H9 (cell line): ENCODE measurements at regions not wholly inside any gene's neighbourhood (a gene's known extent, or its start where the extent isn't known, plus 50 kb on each side); places are given as distances from the start of the nearest gene placed in this dataset.

Source experiments
- DNase-seq: peaks from one replicate; pipeline ENCODE4 v3.0.0-alpha.2; 2017
- H2AFZ ChIP-seq: one replicate; pipeline ENCODE4 v1.6.1; 2013; ENCODE audit warnings: mild to moderate bottlenecking, low read length, control low read depth, moderate library complexity
- H2AK5ac ChIP-seq: 2 replicates; pipeline ENCODE4 v1.6.1; 2013; ENCODE audit warnings: low read length, control low read depth, mixed read lengths; ENCODE audit not compliant: insufficient read length
- H2BK120ac ChIP-seq: one replicate; pipeline ENCODE4 v1.6.1; 2013; ENCODE audit warnings: low read depth, mild to moderate bottlenecking, low read length, control low read depth, inconsistent platforms; ENCODE audit not compliant: poor library complexity, severe bottlenecking
- H2BK12ac ChIP-seq: 2 replicates; pipeline ENCODE4 v1.6.1; 2013; ENCODE audit warnings: low read length, control low read depth, mixed read lengths, low read depth; ENCODE audit not compliant: insufficient read length
- H2BK15ac ChIP-seq: 2 replicates; pipeline ENCODE4 v1.6.1; 2013; ENCODE audit warnings: low read depth, low read length, control low read depth
- H2BK20ac ChIP-seq: one replicate; pipeline ENCODE4 v1.6.1; 2013; ENCODE audit warnings: low read depth, mild to moderate bottlenecking, low read length, control low read depth, inconsistent platforms; ENCODE audit not compliant: poor library complexity, severe bottlenecking
- H2BK5ac ChIP-seq: 2 replicates; pipeline ENCODE4 v1.6.1; 2013; ENCODE audit warnings: low read length, control low read depth, mixed read lengths; ENCODE audit not compliant: insufficient read length
- H3K14ac ChIP-seq: 2 replicates; pipeline ENCODE4 v1.6.1; 2013; ENCODE audit warnings: low read length, control low read depth; ENCODE audit not compliant: insufficient read depth
- H3K18ac ChIP-seq: 2 replicates; pipeline ENCODE4 v1.6.1; 2013; ENCODE audit warnings: low read depth, mild to moderate bottlenecking, mixed read lengths, low read length, control low read depth; ENCODE audit not compliant: insufficient read length
- H3K23ac ChIP-seq: 2 replicates; pipeline ENCODE4 v1.6.1; 2013; ENCODE audit warnings: low read length, control low read depth, mixed read lengths, low read depth; ENCODE audit not compliant: insufficient read length
- H3K23me2 ChIP-seq: 2 replicates; pipeline ENCODE4 v1.6.1; 2013; ENCODE audit warnings: low read depth, mild to moderate bottlenecking, mixed read lengths, low read length, control low read depth; ENCODE audit not compliant: insufficient read length, poor library complexity, severe bottlenecking
- H3K27ac ChIP-seq: 2 replicates; pipeline ENCODE4 v1.5.1; 2013; ENCODE audit warnings: low read length, control low read depth, mixed read lengths, low read depth; ENCODE audit not compliant: insufficient read length
- H3K27me3 ChIP-seq: 2 replicates; pipeline ENCODE4 v1.6.1; 2013; ENCODE audit warnings: low read length, control low read depth, inconsistent platforms; ENCODE audit not compliant: insufficient read depth
- H3K4ac ChIP-seq: 2 replicates; pipeline ENCODE4 v1.6.1; 2013; ENCODE audit warnings: low read depth, mild to moderate bottlenecking, control low read depth, inconsistent platforms, low read length, moderate library complexity
- H3K4me1 ChIP-seq: 2 replicates; pipeline ENCODE4 v1.6.1; 2013; ENCODE audit warnings: low read length, control low read depth, inconsistent platforms; ENCODE audit not compliant: insufficient read depth
- H3K4me2 ChIP-seq: 2 replicates; pipeline ENCODE4 v1.6.1; 2013; ENCODE audit warnings: low read length, control low read depth, mixed read lengths; ENCODE audit not compliant: insufficient read length, insufficient read depth
- H3K56ac ChIP-seq: 2 replicates; pipeline ENCODE4 v1.6.1; 2013; ENCODE audit warnings: low read depth, mild to moderate bottlenecking, mixed read lengths, low read length, control low read depth; ENCODE audit not compliant: insufficient read length
- H3K79me1 ChIP-seq: 2 replicates; pipeline ENCODE4 v1.6.1; 2013; ENCODE audit warnings: low read depth, mild to moderate bottlenecking, moderate library complexity, low read length, control low read depth, inconsistent platforms; ENCODE audit not compliant: insufficient read depth, poor library complexity, severe bottlenecking
- H3K79me2 ChIP-seq: 2 replicates; pipeline ENCODE4 v1.6.1; 2013; ENCODE audit warnings: low read length, control low read depth, inconsistent platforms; ENCODE audit not compliant: insufficient read depth
- H3K9ac ChIP-seq: 2 replicates; pipeline ENCODE4 v1.6.1; 2013; ENCODE audit warnings: low read length, control low read depth, mixed read lengths; ENCODE audit not compliant: insufficient read length; ENCODE audit errors: extremely low read depth
- H3K9me3 ChIP-seq: one replicate; pipeline ENCODE4 v1.6.1; 2013; ENCODE audit warnings: low read depth, low read length, inconsistent platforms; ENCODE audit not compliant: control insufficient read depth
- H3T11ph ChIP-seq: one replicate; pipeline ENCODE4 v1.6.1; 2013; ENCODE audit warnings: mild to moderate bottlenecking, low read length, control low read depth, inconsistent platforms
- H4K20me1 ChIP-seq: one replicate; pipeline ENCODE4 v1.6.1; 2013; ENCODE audit not compliant: control insufficient read depth, insufficient read length, insufficient read depth
- H4K5ac ChIP-seq: 2 replicates; pipeline ENCODE4 v1.6.1; 2013; ENCODE audit warnings: low read depth, mild to moderate bottlenecking, mixed read lengths, low read length, control low read depth; ENCODE audit not compliant: insufficient read length
- H4K8ac ChIP-seq: replicated peaks from 2 replicates; pipeline ENCODE4 v1.6.1; 2013; ENCODE audit warnings: low read length, control low read depth, mixed read lengths, low read depth; ENCODE audit not compliant: insufficient read length
- H4K91ac ChIP-seq: 2 replicates; pipeline ENCODE4 v1.6.1; 2013; ENCODE audit warnings: low read depth, mild to moderate bottlenecking, moderate library complexity, mixed read lengths, low read length, control low read depth; ENCODE audit not compliant: insufficient read length
- H3K27ac Mint-ChIP-seq, 3 experiments: 2 replicates in 2 of 3; 3 replicates in 1 of 3; pipeline ENCODE4 v1.8.0; 2020 to 2021; ENCODE audit warnings: mixed read lengths in 3 of 3, mild to moderate bottlenecking in 1 of 3, moderate library complexity in 1 of 3
- H3K27me3 Mint-ChIP-seq: 2 replicates; pipeline ENCODE4 v1.8.0; 2021; ENCODE audit warnings: low read depth, mild to moderate bottlenecking, moderate library complexity, mixed read lengths
- H3K36me3 Mint-ChIP-seq, 3 experiments: 2 replicates in 2 of 3; 3 replicates in 1 of 3; pipeline ENCODE4 v1.8.0; 2020 to 2021; ENCODE audit warnings: low read depth in 3 of 3, mixed read lengths in 3 of 3; ENCODE audit not compliant: insufficient read depth in 1 of 3
- H3K4me1 Mint-ChIP-seq, 2 experiments: 2 replicates each; pipeline ENCODE4 v1.8.0; 2020; ENCODE audit warnings: mixed read lengths in 2 of 2
- H3K4me3 Mint-ChIP-seq, 2 experiments: 2 replicates in 1 of 2; 3 replicates in 1 of 2; pipeline ENCODE4 v1.8.0; 2020 to 2021; ENCODE audit warnings: mild to moderate bottlenecking in 2 of 2, mixed read lengths in 2 of 2, moderate library complexity in 1 of 2
- H3K9me3 Mint-ChIP-seq, 2 experiments: 2 replicates in 1 of 2; 3 replicates in 1 of 2; pipeline ENCODE4 v1.8.0; 2020; ENCODE audit warnings: mild to moderate bottlenecking in 2 of 2, mixed read lengths in 2 of 2, moderate library complexity in 1 of 2
- WGBS: extraction: QIAGEN DNeasy Blood & Tissue Kit; methylation state at CpG from one replicate; pipeline ENCODE4 v1.1.7; 2013; ENCODE audit warnings: missing lambda C conversion rate, low lambda C conversion rate, mixed read lengths; ENCODE audit not compliant: insufficient read length; ENCODE audit errors: extremely low coverage; 5-methylcytosine and 5-hydroxymethylcytosine counted together
- TF ChIP-seq, protein P1 (sequence below): fragments of 200-600 bp; sonication (generic); conservative IDR thresholded peaks from 3 replicates; pipeline ENCODE4 v1.8.0; 2021; ENCODE audit warnings: antibody characterized with exemption, mild to moderate bottlenecking

DNA sequence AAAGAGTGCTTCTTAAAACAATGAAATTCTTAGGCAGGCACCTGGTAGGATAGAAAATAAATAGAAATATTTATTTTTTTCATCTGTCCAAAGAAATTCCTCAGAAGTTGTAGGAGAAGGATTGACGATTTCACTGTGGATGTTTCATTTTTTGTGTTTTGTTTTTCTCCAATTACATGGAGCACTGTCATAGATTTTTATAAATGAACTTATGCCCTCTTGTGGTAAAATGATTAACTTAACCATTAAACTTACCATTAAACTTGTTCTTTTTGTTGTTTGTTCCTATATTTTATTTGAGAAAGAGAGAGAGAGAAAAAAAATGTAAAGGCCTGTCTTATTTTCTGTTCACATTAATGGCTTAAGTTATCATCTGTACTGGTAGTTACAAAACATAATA lies 339.2 kb downstream of the PRR16 start:
- no peak overlapping the region for H2BK12ac ChIP-seq
- no peak for DNase-seq
- no peaks in the 10 kb centered on the region for H3K9me3 ChIP-seq
- WGBS, result no CpG with 5 or more reads among the region's 1 CpG
- H3K4me2 ChIP-seq, result no peak overlapping the region
- no peak overlapping the region for H2AFZ ChIP-seq
- no peaks in the 10 kb centered on the region for H4K20me1 ChIP-seq
- no peaks in the 10 kb centered on the region for H3K9me3 Mint-ChIP-seq
- H3K27me3 ChIP-seq, result no peaks in the 10 kb centered on the region; the same call in 1 of the 2 replicates
- no peak overlapping the region for H3K27ac ChIP-seq
- no peaks in the 10 kb centered on the region; the same call in 1 of the 2 replicates for H3K27me3 Mint-ChIP-seq
- H3K9ac ChIP-seq, result no peak overlapping the region
- H3K4me1 Mint-ChIP-seq, result peaks cover 11 to 27% of the 10 kb centered on the region in 2 experiments
- H3K36me3 Mint-ChIP-seq, result peaks cover 0 to 2% (median 0%) of the 10 kb centered on the region in 3 experiments; a peak in 1 of 7 replicates
- H2BK15ac ChIP-seq, result no peak overlapping the region
- no peak overlapping the region for H3T11ph ChIP-seq
- no peaks in the 10 kb centered on the region for H3K23me2 ChIP-seq
- H3K23ac ChIP-seq, result no peak overlapping the region
- no peak overlapping the region for H2BK5ac ChIP-seq
- no peak overlapping the region for H4K8ac ChIP-seq
- H3K4me3 Mint-ChIP-seq, result no peak overlapping the region
- H2AK5ac ChIP-seq, result no peak overlapping the region
- H3K79me2 ChIP-seq, result no peaks in the 10 kb centered on the region
- H2BK120ac ChIP-seq, result no peak overlapping the region
- H3K27ac Mint-ChIP-seq, result no peak overlapping the region
- no peak overlapping the region for H3K14ac ChIP-seq
- no peak overlapping the region for H4K91ac ChIP-seq
- H2BK20ac ChIP-seq, result no peak overlapping the region
- peaks cover 9% of the 10 kb centered on the region for H3K4me1 ChIP-seq
- TF ChIP-seq, protein P1, sequence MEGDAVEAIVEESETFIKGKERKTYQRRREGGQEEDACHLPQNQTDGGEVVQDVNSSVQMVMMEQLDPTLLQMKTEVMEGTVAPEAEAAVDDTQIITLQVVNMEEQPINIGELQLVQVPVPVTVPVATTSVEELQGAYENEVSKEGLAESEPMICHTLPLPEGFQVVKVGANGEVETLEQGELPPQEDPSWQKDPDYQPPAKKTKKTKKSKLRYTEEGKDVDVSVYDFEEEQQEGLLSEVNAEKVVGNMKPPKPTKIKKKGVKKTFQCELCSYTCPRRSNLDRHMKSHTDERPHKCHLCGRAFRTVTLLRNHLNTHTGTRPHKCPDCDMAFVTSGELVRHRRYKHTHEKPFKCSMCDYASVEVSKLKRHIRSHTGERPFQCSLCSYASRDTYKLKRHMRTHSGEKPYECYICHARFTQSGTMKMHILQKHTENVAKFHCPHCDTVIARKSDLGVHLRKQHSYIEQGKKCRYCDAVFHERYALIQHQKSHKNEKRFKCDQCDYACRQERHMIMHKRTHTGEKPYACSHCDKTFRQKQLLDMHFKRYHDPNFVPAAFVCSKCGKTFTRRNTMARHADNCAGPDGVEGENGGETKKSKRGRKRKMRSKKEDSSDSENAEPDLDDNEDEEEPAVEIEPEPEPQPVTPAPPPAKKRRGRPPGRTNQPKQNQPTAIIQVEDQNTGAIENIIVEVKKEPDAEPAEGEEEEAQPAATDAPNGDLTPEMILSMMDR, result peak; percentile 67
- no peak overlapping the region for H3K56ac ChIP-seq
- no peaks in the 10 kb centered on the region for H3K79me1 ChIP-seq
- H3K4ac ChIP-seq, result no peak overlapping the region
- no peak overlapping the region for H4K5ac ChIP-seq
- H3K18ac ChIP-seq, result no peak overlapping the region
